HG03280 (cell line): ENCODE measurements at regions not wholly inside any gene's neighbourhood (a gene's known extent, or its start where the extent isn't known, plus 50 kb on each side); places are given as distances from the start of the nearest gene placed in this dataset.
"Not testable (repeated sequence)": the region's sequence is repeated elsewhere in the genome, so short reads cannot be mapped to it uniquely, and the experiment has no call there.

Source experiments
- ATAC-seq: cut with Tn5 transposase; IDR thresholded peaks from one replicate; pipeline ENCODE4 v1.9.1; 2021; ENCODE audit warnings: mild to moderate bottlenecking, moderate library complexity; ENCODE audit not compliant: unreplicated experiment

- ATAC-seq: no peak
Measured at GRCh38 chr13:94824601-94825000, 112.3 kb upstream of the SOX21 start.

GRCh38 chr13:94822356-94822755, 110.0 kb upstream of the SOX21 start:
- ATAC-seq: no peak

GRCh38 chr13:94816256-94816655, 103.9 kb upstream of the SOX21 start:
- ATAC-seq: no peak

- ATAC-seq: peak; percentile 93
Measured at GRCh38 chr13:94813920-94814475, 101.7 kb upstream of the SOX21 start.

GRCh38 chr13:94811753-94812152, 99.4 kb upstream of the SOX21 start:
- ATAC-seq: no peak

- ATAC-seq: no peak
Measured at GRCh38 chr13:94800423-94800822, 88.1 kb upstream of the SOX21 start.

GRCh38 chr13:94799299-94799698, 87.0 kb upstream of the SOX21 start:
- no peak for ATAC-seq

- no peak for ATAC-seq
Measured at GRCh38 chr13:94798738-94799137, 86.4 kb upstream of the SOX21 start.

- no peak for ATAC-seq
Measured at GRCh38 chr13:94795292-94795691, 82.9 kb upstream of the SOX21 start.

- not testable (repeated sequence) for ATAC-seq
Measured at GRCh38 chr13:94786246-94786645, 73.9 kb upstream of the SOX21 start.

GRCh38 chr13:94784066-94784465, 71.7 kb upstream of the SOX21 start:
- no peak for ATAC-seq

GRCh38 chr13:94783489-94783888, 71.1 kb upstream of the SOX21 start:
- ATAC-seq: no peak

GRCh38 chr13:94780421-94780820, 68.1 kb upstream of the SOX21 start:
- no peak for ATAC-seq

- ATAC-seq: no peak
Measured at GRCh38 chr13:94778986-94779385, 66.6 kb upstream of the SOX21 start.

GRCh38 chr13:94778585-94778984, 66.2 kb upstream of the SOX21 start:
- no peak for ATAC-seq

GRCh38 chr13:94776956-94777355, 64.6 kb upstream of the SOX21 start:
- no peak for ATAC-seq

GRCh38 chr13:94776300-94776699, 64.0 kb upstream of the SOX21 start:
- no peak for ATAC-seq

- ATAC-seq: no peak
Measured at GRCh38 chr13:94765814-94766213, 53.5 kb upstream of the SOX21 start.

- ATAC-seq: no peak
Measured at GRCh38 chr13:94764576-94765321, 52.4 kb upstream of the SOX21 start.
